ENCODE measurements at regions not wholly inside any gene's neighbourhood (a gene's known extent, or its start where the extent isn't known, plus 50 kb on each side); places are given as distances from the start of the nearest gene placed in this dataset.

- Histone ChIP-seq H3K4me1 (ENCODE audit: low read depth) (peaks cover 5% of the 10 kb centered on the region), H3K9me3 (no peaks in the 10 kb centered on the region), H3K4me3 (no peak overlapping the region), H3K36me3 (ENCODE audit: low read depth) (no peaks in the 10 kb centered on the region)
- no peak for ATAC-seq
- TF ChIP-seq CTCF (IDR thresholded peaks at IDR 0.05) = no peak
- DNase-seq = no peak
- intact Hi-C loops (cut with DNase I, micrococcal nuclease) = no loop called here
Measured at GRCh38 chr3:43787330-43787729, 96.6 kb downstream of the ABHD5 start.

- DNase-seq = no peak
- ATAC-seq = no peak
- Histone ChIP-seq H3K4me3 (no peak overlapping the region), H3K4me1 (ENCODE audit: low read depth) (peaks cover 2% of the 10 kb centered on the region), H3K9me3 (no peaks in the 10 kb centered on the region), H3K36me3 (ENCODE audit: low read depth) (no peaks in the 10 kb centered on the region)
- no peak for TF ChIP-seq CTCF (IDR thresholded peaks at IDR 0.05)
- intact Hi-C loops (cut with DNase I, micrococcal nuclease) = no loop called here
Measured at GRCh38 chr3:43789028-43789427, 98.3 kb downstream of the ABHD5 start.

GRCh38 chr3:43790060-43790459, 99.3 kb downstream of the ABHD5 start:
- Histone ChIP-seq H3K9me3 (no peaks in the 10 kb centered on the region), H3K36me3 (ENCODE audit: low read depth) (no peaks in the 10 kb centered on the region), H3K4me1 (ENCODE audit: low read depth) (no peaks in the 10 kb centered on the region), H3K4me3 (no peak overlapping the region)
- intact Hi-C loops (cut with DNase I, micrococcal nuclease) = no loop called here
- no peak for TF ChIP-seq CTCF (IDR thresholded peaks at IDR 0.05)
- no peak for ATAC-seq
- no peak for DNase-seq

GRCh38 chr3:43790476-43790875, 99.7 kb downstream of the ABHD5 start:
- no peaks in the 10 kb centered on the region for H3K9me3 ChIP-seq
- TF ChIP-seq CTCF (IDR thresholded peaks at IDR 0.05) = no peak
- H3K4me3 ChIP-seq = no peak overlapping the region
- no peaks in the 10 kb centered on the region for H3K36me3 ChIP-seq (ENCODE audit: low read depth)
- intact Hi-C loops (cut with DNase I, micrococcal nuclease) = no loop called here
- H3K4me1 ChIP-seq (ENCODE audit: low read depth) = no peaks in the 10 kb centered on the region
- ATAC-seq (no peak), DNase-seq (no peak)

GRCh38 chr3:43791246-43791645, 100.5 kb downstream of the ABHD5 start:
- H3K9me3 ChIP-seq = no peaks in the 10 kb centered on the region

More at GRCh38 chr3:43791246-43791645, 100.5 kb downstream of the ABHD5 start:
- no peak for TF ChIP-seq CTCF (IDR thresholded peaks at IDR 0.05)
- Histone ChIP-seq H3K4me1 (ENCODE audit: low read depth) (no peaks in the 10 kb centered on the region), H3K4me3 (no peak overlapping the region), H3K36me3 (ENCODE audit: low read depth) (no peaks in the 10 kb centered on the region)
- DNase-seq (no peak), ATAC-seq (no peak)
- intact Hi-C loops (cut with DNase I, micrococcal nuclease) = no loop called here
